ENCODE measurements at regions not wholly inside any gene's neighbourhood (a gene's known extent, or its start where the extent isn't known, plus 50 kb on each side); places are given as distances from the start of the nearest gene placed in this dataset.

- Histone ChIP-seq H3K36me3 (ENCODE audit: control insufficient read depth in 2 of 2, extremely low read depth in 1 of 2, insufficient read depth in 2 of 2, low read length in 2 of 2) (no peaks in the 10 kb centered on the region), H3K9me3 (replicated peaks; ENCODE audit: control insufficient read depth, insufficient read depth, low read length) (no peaks in the 10 kb centered on the region), H3K9me1 (replicated peaks; ENCODE audit: control insufficient read depth, extremely low read depth, insufficient read depth, low read length) (no peaks in the 10 kb centered on the region), H3K4me1 (ENCODE audit: control insufficient read depth, extremely low read depth, insufficient read depth, low read length) (no peaks in the 10 kb centered on the region), H3K79me2 (ENCODE audit: control insufficient read depth, insufficient read depth, low read length) (no peaks in the 10 kb centered on the region), H3K4me3 (replicated peaks in 1 of 3; ENCODE audit: insufficient read depth in 1 of 3, low read depth in 1 of 3, low read length in 3 of 3) (no peak overlapping the region), H3K27me3 (ENCODE audit: control insufficient read depth in 2 of 2, insufficient read depth in 2 of 2, low read length in 2 of 2) (no peaks in the 10 kb centered on the region), H3K27ac (ENCODE audit: insufficient read depth, low read depth, low read length) (no peak overlapping the region), H4K20me1 (replicated peaks; ENCODE audit: control insufficient read depth, extremely low read depth, insufficient read depth, low read length) (no peaks in the 10 kb centered on the region), H2AFZ (ENCODE audit: low read depth, low read length) (no peak overlapping the region), H3K4me2 (ENCODE audit: insufficient read depth, low read length) (no peak overlapping the region), H3K9ac (replicated peaks; ENCODE audit: extremely low read depth, insufficient read depth, low read length) (no peak overlapping the region)
- ChIA-PET CTCF (interaction anchor here (1.3 kb wide), 1 partner anchor 14 kb away, joined by 3 read pairs; no protein-coding TSS in a partner anchor), POLR2A (no interaction called here)
- no peak for TF ChIP-seq EZH2 (IDR thresholded peaks at IDR 0.05; ENCODE audit: borderline replicate concordance, low read depth, low read length, severe bottlenecking)
- no peak for TF ChIP-seq POLR2A (IDR thresholded peaks at IDR 0.05; ENCODE audit: low read depth, low read length)
- no peak for TF ChIP-seq FOS (IDR thresholded peaks at IDR 0.05; ENCODE audit: borderline replicate concordance, insufficient read depth, low read length)
- no peak for TF ChIP-seq JUN (IDR thresholded peaks at IDR 0.05; ENCODE audit: borderline replicate concordance, insufficient read depth, insufficient read length, low read depth)
- no peak for TF ChIP-seq CTCF (IDR thresholded peaks at IDR 0.05; ENCODE audit: extremely low read depth in 1 of 2, insufficient read depth in 1 of 2, low read depth in 1 of 2, low read length in 2 of 2)
- TF ChIP-seq, protein P1, sequence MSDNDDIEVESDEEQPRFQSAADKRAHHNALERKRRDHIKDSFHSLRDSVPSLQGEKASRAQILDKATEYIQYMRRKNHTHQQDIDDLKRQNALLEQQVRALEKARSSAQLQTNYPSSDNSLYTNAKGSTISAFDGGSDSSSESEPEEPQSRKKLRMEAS (IDR thresholded peaks at IDR 0.05; ENCODE audit: insufficient read depth, insufficient read length): no peak
- TF ChIP-seq GATA2 (IDR thresholded peaks at IDR 0.05; ENCODE audit: insufficient read depth, insufficient read length, low read depth, low read length): no peak
- no peak for TF ChIP-seq POLR2AphosphoS5 (IDR thresholded peaks at IDR 0.05; ENCODE audit: insufficient read depth, low read depth, low read length)
- TF ChIP-seq MYC (IDR thresholded peaks at IDR 0.05; ENCODE audit: low read depth, low read length): no peak
- FAIRE-seq (no peak), DNase-seq (ENCODE audit: low read depth, low spot score) (no peak)
- BruUV-seq (replicated peaks): no TSS peak
- intact Hi-C loops (cut with micrococcal nuclease) (no loop called here), dilution Hi-C loops (cut with MboI; ENCODE audit: extremely low pct_ligation_motif_present, low sequenced_read_pairs) (no loop called here)
Measured at GRCh38 chr11:103716363-103716762, 320.1 kb upstream of the DDI1 start.
